GM21737 (cell line): ENCODE measurements at regions not wholly inside any gene's neighbourhood (a gene's known extent, or its start where the extent isn't known, plus 50 kb on each side); places are given as distances from the start of the nearest gene placed in this dataset.

Experiments
- ATAC-seq: cut with Tn5 transposase; IDR thresholded peaks from one replicate; pipeline ENCODE4 v1.9.1; 2021; ENCODE audit warnings: mild to moderate bottlenecking, moderate library complexity; ENCODE audit not compliant: unreplicated experiment

- no peak for ATAC-seq
Observed at GRCh38 chr6:144796070-144796469, 510.9 kb downstream of the UTRN start.

GRCh38 chr6:144797881-144798589 is 512.9 kb downstream of the UTRN start:
- ATAC-seq, result no peak

- ATAC-seq, result no peak
Observed at GRCh38 chr6:144804246-144804790, 519.2 kb downstream of the UTRN start.

GRCh38 chr6:144805049-144805448 is 519.9 kb downstream of the UTRN start:
- no peak for ATAC-seq

- ATAC-seq, result no peak
Observed at GRCh38 chr6:144806222-144806621, 521.1 kb downstream of the UTRN start.

- no peak for ATAC-seq
Observed at GRCh38 chr6:144809120-144809519, 524.0 kb downstream of the UTRN start.

- no peak for ATAC-seq
Observed at GRCh38 chr6:144809969-144810368, 524.8 kb downstream of the UTRN start.

GRCh38 chr6:144811140-144811539 is 526.0 kb downstream of the UTRN start:
- ATAC-seq, result no peak

- no peak for ATAC-seq
Observed at GRCh38 chr6:144816936-144817335, 531.8 kb downstream of the UTRN start.

- ATAC-seq, result no peak
Observed at GRCh38 chr6:144820270-144820669, 535.1 kb downstream of the UTRN start.

GRCh38 chr6:144823131-144823530 is 538.0 kb downstream of the UTRN start:
- ATAC-seq, result no peak

- no peak for ATAC-seq
Observed at GRCh38 chr6:144824018-144824417, 538.9 kb downstream of the UTRN start.

- ATAC-seq, result no peak
Observed at GRCh38 chr6:144834426-144835038, 549.4 kb downstream of the UTRN start.

GRCh38 chr6:144835322-144835973 is 550.3 kb downstream of the UTRN start:
- no peak for ATAC-seq

GRCh38 chr6:144840619-144841018 is 555.5 kb downstream of the UTRN start:
- ATAC-seq, result no peak

- ATAC-seq, result no peak
Observed at GRCh38 chr6:144843701-144844100, 558.6 kb downstream of the UTRN start.

GRCh38 chr6:144844596-144844995 is 559.5 kb downstream of the UTRN start:
- ATAC-seq, result no peak

- no peak for ATAC-seq
Observed at GRCh38 chr6:144845186-144845585, 560.1 kb downstream of the UTRN start.

- no peak for ATAC-seq
Observed at GRCh38 chr6:144847916-144848315, 562.8 kb downstream of the UTRN start.

GRCh38 chr6:144849920-144850319 is 564.8 kb downstream of the UTRN start:
- no peak for ATAC-seq

GRCh38 chr6:144853603-144854002 is 568.5 kb downstream of the UTRN start:
- ATAC-seq, result no peak

- no peak for ATAC-seq
Observed at GRCh38 chr6:144854654-144855053, 569.5 kb downstream of the UTRN start.
